ENCODE measurements at regions not wholly inside any gene's neighbourhood (a gene's known extent, or its start where the extent isn't known, plus 50 kb on each side); places are given as distances from the start of the nearest gene placed in this dataset.

DNA sequence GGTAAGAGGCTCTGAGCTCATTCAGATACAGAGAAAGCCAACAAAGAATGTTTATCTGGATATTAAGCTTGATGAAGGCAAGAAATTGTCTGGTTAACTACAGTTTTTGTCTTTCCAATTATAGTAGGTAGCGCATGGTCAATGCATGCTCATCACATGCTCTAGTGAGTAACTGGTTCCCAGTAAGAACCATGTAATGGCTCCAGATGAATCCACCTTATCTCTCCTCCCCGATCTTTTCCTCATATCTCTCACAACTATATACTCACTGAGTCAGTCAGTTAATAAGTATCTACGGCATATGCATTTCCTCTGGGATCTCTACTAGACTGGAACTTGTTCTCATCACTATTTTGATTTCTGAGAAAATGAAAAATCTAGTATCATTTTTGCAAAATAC, 340.7 kb upstream of the DYNLRB2 start:
- H3K4me3 Mint-ChIP-seq, result no peak overlapping the region
- peaks cover 8% of the 10 kb centered on the region for H3K4me1 ChIP-seq (ENCODE audit: control insufficient read depth, insufficient read depth, low read length)
- H3K36me3 ChIP-seq (ENCODE audit: control insufficient read depth, insufficient read depth, low read length), result no peaks in the 10 kb centered on the region
- DNase-seq, result no peak
- 67 to 78% methylated on average over 3 of the region's 3 CpGs for WGBS, 2 experiments (ENCODE audit: insufficient coverage in 1 of 2, insufficient read length in 1 of 2)
- H3K27ac ChIP-seq (ENCODE audit: low read depth, low read length), result no peak overlapping the region
- H3K36me3 Mint-ChIP-seq (ENCODE audit: low read depth), result no peaks in the 10 kb centered on the region
- peaks cover 21% of the 10 kb centered on the region for H3K27me3 ChIP-seq (ENCODE audit: control insufficient read depth, insufficient read depth, low read length, poor library complexity, severe bottlenecking)
- H3K4me3 ChIP-seq (ENCODE audit: low read length), result no peak overlapping the region
- peaks cover 26% of the 10 kb centered on the region for H3K4me1 Mint-ChIP-seq
- TF ChIP-seq, protein P1, sequence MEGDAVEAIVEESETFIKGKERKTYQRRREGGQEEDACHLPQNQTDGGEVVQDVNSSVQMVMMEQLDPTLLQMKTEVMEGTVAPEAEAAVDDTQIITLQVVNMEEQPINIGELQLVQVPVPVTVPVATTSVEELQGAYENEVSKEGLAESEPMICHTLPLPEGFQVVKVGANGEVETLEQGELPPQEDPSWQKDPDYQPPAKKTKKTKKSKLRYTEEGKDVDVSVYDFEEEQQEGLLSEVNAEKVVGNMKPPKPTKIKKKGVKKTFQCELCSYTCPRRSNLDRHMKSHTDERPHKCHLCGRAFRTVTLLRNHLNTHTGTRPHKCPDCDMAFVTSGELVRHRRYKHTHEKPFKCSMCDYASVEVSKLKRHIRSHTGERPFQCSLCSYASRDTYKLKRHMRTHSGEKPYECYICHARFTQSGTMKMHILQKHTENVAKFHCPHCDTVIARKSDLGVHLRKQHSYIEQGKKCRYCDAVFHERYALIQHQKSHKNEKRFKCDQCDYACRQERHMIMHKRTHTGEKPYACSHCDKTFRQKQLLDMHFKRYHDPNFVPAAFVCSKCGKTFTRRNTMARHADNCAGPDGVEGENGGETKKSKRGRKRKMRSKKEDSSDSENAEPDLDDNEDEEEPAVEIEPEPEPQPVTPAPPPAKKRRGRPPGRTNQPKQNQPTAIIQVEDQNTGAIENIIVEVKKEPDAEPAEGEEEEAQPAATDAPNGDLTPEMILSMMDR (conservative IDR thresholded peaks at IDR 0.05), result no peak
- H3K27ac Mint-ChIP-seq, result no peak overlapping the region
- peaks cover 57% of the 10 kb centered on the region for H3K27me3 Mint-ChIP-seq (ENCODE audit: insufficient read depth)
- H3K9me3 ChIP-seq (ENCODE audit: control insufficient read depth, low read length), result no peaks in the 10 kb centered on the region
- no peaks in the 10 kb centered on the region for H3K9me3 Mint-ChIP-seq
- no peak overlapping the region for H3K9ac ChIP-seq (ENCODE audit: extremely low read depth, low read length, poor library complexity, severe bottlenecking)

DNA sequence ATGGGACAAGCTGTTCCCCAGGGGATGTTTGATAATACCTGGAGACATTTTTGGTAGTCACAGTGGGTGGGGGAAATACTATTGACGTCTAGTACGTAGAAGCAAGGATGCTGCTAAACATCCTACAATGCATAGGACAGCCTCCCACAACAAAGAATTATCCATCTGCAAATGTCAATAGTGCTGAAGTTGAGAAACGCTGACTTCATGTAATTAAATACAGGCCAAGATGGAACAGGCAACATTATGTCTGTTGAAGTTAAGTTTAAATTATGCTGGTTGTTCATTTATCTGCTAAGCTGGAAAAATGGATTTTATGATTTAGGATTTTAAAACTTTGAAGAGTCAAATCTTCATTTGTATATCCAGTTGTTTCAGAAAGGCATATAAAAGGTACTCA, 341.2 kb upstream of the DYNLRB2 start:
- no peaks in the 10 kb centered on the region for H3K9me3 ChIP-seq (ENCODE audit: control insufficient read depth, low read length)
- H3K27me3 ChIP-seq (ENCODE audit: control insufficient read depth, insufficient read depth, low read length, poor library complexity, severe bottlenecking), result peaks cover 21% of the 10 kb centered on the region
- H3K4me1 ChIP-seq (ENCODE audit: control insufficient read depth, insufficient read depth, low read length), result peaks cover 10% of the 10 kb centered on the region
- WGBS, 2 experiments (ENCODE audit: insufficient coverage in 1 of 2, insufficient read length in 1 of 2), result 80 to 88% methylated on average over 2 to 3 of the region's 3 CpGs
- H3K27ac Mint-ChIP-seq, result no peak overlapping the region
- H3K4me3 Mint-ChIP-seq, result no peak overlapping the region
- no peak overlapping the region for H3K27ac ChIP-seq (ENCODE audit: low read depth, low read length)
- H3K9me3 Mint-ChIP-seq, result no peaks in the 10 kb centered on the region
- peaks cover 52% of the 10 kb centered on the region for H3K27me3 Mint-ChIP-seq (ENCODE audit: insufficient read depth)
- peaks cover 27% of the 10 kb centered on the region for H3K4me1 Mint-ChIP-seq
- H3K36me3 Mint-ChIP-seq (ENCODE audit: low read depth), result no peaks in the 10 kb centered on the region
- no peak overlapping the region for H3K9ac ChIP-seq (ENCODE audit: extremely low read depth, low read length, poor library complexity, severe bottlenecking)
- TF ChIP-seq, protein P1 (conservative IDR thresholded peaks at IDR 0.05), result no peak
- no peak overlapping the region for H3K4me3 ChIP-seq (ENCODE audit: low read length)
- H3K36me3 ChIP-seq (ENCODE audit: control insufficient read depth, insufficient read depth, low read length), result no peaks in the 10 kb centered on the region
- DNase-seq, result no peak

DNA sequence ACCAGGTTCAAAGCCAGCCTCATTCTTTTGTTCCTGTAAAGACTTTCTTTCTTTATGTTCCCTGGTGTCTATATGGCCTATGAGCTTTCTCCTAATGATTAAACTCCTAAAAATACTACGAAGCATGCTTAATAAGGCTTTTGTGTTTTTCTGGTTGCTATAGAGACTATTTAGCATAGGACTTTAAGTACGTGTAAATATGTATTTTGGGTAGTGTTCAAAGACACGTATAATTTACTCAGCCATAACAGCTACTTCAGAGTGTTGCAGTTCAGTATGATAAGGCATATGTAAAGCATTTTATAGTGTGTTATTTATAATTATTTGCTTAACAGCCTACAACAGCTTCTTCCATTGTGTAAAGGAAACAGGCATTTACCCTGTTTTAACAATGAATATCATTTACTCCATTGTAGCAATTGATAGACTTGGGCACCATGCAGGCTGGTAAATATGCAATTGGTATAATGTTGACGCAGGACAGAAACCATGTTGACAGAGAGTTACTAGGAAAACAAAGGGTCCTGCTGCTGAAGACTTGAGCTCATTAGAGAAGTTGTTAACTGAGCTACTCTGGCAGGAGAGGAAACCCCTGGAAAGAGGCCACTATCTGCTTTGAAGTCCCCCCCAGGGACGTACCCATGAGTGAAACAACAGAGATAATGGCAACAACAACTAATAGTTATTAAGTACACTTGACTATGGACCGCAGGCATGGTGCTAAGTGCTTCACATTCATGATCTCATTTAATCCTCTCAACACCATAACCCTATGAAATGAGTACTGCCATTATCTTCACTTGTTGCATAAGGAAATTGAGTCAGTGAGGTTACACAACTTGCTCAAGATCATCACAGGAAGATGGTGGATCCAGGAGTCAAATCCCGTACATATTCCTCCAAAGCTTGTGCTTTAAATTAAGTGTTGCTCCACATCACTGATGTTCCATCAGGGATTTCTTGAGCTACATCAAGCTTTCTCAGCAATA, 342.2 kb upstream of the DYNLRB2 start:
- Mint-ChIP-seq H3K27me3 (ENCODE audit: insufficient read depth) (peaks cover 45% of the 10 kb centered on the region), H3K36me3 (ENCODE audit: low read depth) (no peaks in the 10 kb centered on the region), H3K27ac (peak overlapping the region; percentile 31), H3K9me3 (no peaks in the 10 kb centered on the region), H3K4me3 (no peak overlapping the region), H3K4me1 (peaks cover 31% of the 10 kb centered on the region)
- WGBS, 2 experiments (ENCODE audit: insufficient coverage in 1 of 2, insufficient read length in 1 of 2), result 41 to 52% methylated on average over 4 to 7 of the region's 7 CpGs
- DNase-seq, result peak; percentile 74
- H3K36me3 ChIP-seq (ENCODE audit: control insufficient read depth, insufficient read depth, low read length), result no peaks in the 10 kb centered on the region
- no peaks in the 10 kb centered on the region for H3K9me3 ChIP-seq (ENCODE audit: control insufficient read depth, low read length)
- H3K4me1 ChIP-seq (ENCODE audit: control insufficient read depth, insufficient read depth, low read length), result peaks cover 12% of the 10 kb centered on the region
- no peak overlapping the region for H3K9ac ChIP-seq (ENCODE audit: extremely low read depth, low read length, poor library complexity, severe bottlenecking)
- peaks cover 16% of the 10 kb centered on the region for H3K27me3 ChIP-seq (ENCODE audit: control insufficient read depth, insufficient read depth, low read length, poor library complexity, severe bottlenecking)
- TF ChIP-seq, protein P1 (conservative IDR thresholded peaks at IDR 0.05), result no peak
- peak overlapping the region; percentile 47 for H3K27ac ChIP-seq (ENCODE audit: low read depth, low read length)
- H3K4me3 ChIP-seq (ENCODE audit: low read length), result no peak overlapping the region
